ENCODE measurements at regions not wholly inside any gene's neighbourhood (a gene's known extent, or its start where the extent isn't known, plus 50 kb on each side); places are given as distances from the start of the nearest gene placed in this dataset.
"Not testable (repeated sequence)": the region's sequence is repeated elsewhere in the genome, so short reads cannot be mapped to it uniquely, and the experiment has no call there.

- no peak for DNase-seq
Measured at GRCh38 chr1:82386365-82387011, 585.8 kb downstream of the ADGRL2 start.

GRCh38 chr1:82384776-82385175 is 584.0 kb downstream of the ADGRL2 start:
- DNase-seq = no peak

- DNase-seq = no peak
Measured at GRCh38 chr1:82377201-82377884, 576.6 kb downstream of the ADGRL2 start.

GRCh38 chr1:82373710-82374109 is 573.0 kb downstream of the ADGRL2 start:
- DNase-seq = no peak

- no peak for DNase-seq
Measured at GRCh38 chr1:82371844-82372498, 571.2 kb downstream of the ADGRL2 start.

- no peak for DNase-seq
Measured at GRCh38 chr1:82367456-82367855, 566.7 kb downstream of the ADGRL2 start.

GRCh38 chr1:82366689-82367088 is 566.0 kb downstream of the ADGRL2 start:
- no peak for DNase-seq

GRCh38 chr1:82359541-82359940 is 558.8 kb downstream of the ADGRL2 start:
- not testable (repeated sequence) for DNase-seq

GRCh38 chr1:82358706-82359105 is 558.0 kb downstream of the ADGRL2 start:
- not testable (repeated sequence) for DNase-seq

- DNase-seq = not testable (repeated sequence)
Measured at GRCh38 chr1:82354546-82354945, 553.8 kb downstream of the ADGRL2 start.

GRCh38 chr1:82348487-82348886 is 547.8 kb downstream of the ADGRL2 start:
- DNase-seq = no peak

- DNase-seq = no peak
Measured at GRCh38 chr1:82346141-82346540, 545.4 kb downstream of the ADGRL2 start.

- DNase-seq = no peak
Measured at GRCh38 chr1:82343381-82343780, 542.6 kb downstream of the ADGRL2 start.

- no peak for DNase-seq
Measured at GRCh38 chr1:82337635-82338034, 536.9 kb downstream of the ADGRL2 start.

GRCh38 chr1:82330330-82330729 is 529.6 kb downstream of the ADGRL2 start:
- no peak for DNase-seq

- DNase-seq = no peak
Measured at GRCh38 chr1:82329226-82329625, 528.5 kb downstream of the ADGRL2 start.

GRCh38 chr1:82323144-82323841 is 522.6 kb downstream of the ADGRL2 start:
- no peak for DNase-seq

GRCh38 chr1:82321794-82322193 is 521.1 kb downstream of the ADGRL2 start:
- DNase-seq = no peak

GRCh38 chr1:82319546-82319945 is 518.8 kb downstream of the ADGRL2 start:
- no peak for DNase-seq

- no peak for DNase-seq
Measured at GRCh38 chr1:82318921-82319320, 518.2 kb downstream of the ADGRL2 start.

GRCh38 chr1:82318265-82318664 is 517.5 kb downstream of the ADGRL2 start:
- no peak for DNase-seq

- DNase-seq = no peak
Measured at GRCh38 chr1:82317671-82318070, 516.9 kb downstream of the ADGRL2 start.

GRCh38 chr1:82299656-82300055 is 498.9 kb downstream of the ADGRL2 start:
- DNase-seq = no peak

- no peak for DNase-seq
Measured at GRCh38 chr1:82299056-82299455, 498.3 kb downstream of the ADGRL2 start.

Data from DMS79 treated with DMSO at 0.1 percent for 48 hours (cell line).